AG09309 (cell line): ENCODE measurements at regions not wholly inside any gene's neighbourhood (a gene's known extent, or its start where the extent isn't known, plus 50 kb on each side); places are given as distances from the start of the nearest gene placed in this dataset.

Source experiments
- DNase-seq: peaks from one replicate; pipeline ENCODE4 v3.0.0-alpha.2; 2010; ENCODE audit warnings: low read depth
- H3K4me3 ChIP-seq: 2 replicates; pipeline ENCODE4 v1.5.1; 2011; ENCODE audit warnings: mild to moderate bottlenecking, low read depth, low read length, moderate library complexity; ENCODE audit not compliant: control insufficient read depth
- TF ChIP-seq, protein P1 (sequence below): IDR thresholded peaks from 2 replicates; pipeline ENCODE4 v1.5.1; 2011; ENCODE audit warnings: mild to moderate bottlenecking, low read depth, low read length, inconsistent platforms; ENCODE audit not compliant: insufficient read depth, control insufficient read depth; ENCODE audit errors: missing control alignments

DNA sequence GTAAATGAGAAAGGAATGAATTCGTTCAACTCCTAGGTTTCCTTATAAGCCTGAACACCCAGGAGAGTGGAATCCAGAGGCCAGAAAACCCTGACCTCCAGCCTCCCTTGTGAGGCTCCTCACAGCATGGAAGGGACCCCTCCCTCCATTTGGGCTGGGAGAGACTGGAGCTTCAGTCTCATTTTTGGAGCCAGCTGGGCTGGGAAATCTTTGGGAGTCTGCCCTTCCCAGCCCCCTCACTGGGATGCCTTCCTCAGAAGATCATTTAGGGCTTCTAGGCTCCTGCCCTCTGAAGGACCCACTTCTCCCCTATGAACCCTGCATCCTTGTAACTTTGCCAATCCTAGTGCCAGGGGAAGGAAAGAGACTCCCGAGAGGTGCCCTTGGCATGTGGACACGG is 346.1 kb downstream of the CYP26B1 start:
- TF ChIP-seq, protein P1, sequence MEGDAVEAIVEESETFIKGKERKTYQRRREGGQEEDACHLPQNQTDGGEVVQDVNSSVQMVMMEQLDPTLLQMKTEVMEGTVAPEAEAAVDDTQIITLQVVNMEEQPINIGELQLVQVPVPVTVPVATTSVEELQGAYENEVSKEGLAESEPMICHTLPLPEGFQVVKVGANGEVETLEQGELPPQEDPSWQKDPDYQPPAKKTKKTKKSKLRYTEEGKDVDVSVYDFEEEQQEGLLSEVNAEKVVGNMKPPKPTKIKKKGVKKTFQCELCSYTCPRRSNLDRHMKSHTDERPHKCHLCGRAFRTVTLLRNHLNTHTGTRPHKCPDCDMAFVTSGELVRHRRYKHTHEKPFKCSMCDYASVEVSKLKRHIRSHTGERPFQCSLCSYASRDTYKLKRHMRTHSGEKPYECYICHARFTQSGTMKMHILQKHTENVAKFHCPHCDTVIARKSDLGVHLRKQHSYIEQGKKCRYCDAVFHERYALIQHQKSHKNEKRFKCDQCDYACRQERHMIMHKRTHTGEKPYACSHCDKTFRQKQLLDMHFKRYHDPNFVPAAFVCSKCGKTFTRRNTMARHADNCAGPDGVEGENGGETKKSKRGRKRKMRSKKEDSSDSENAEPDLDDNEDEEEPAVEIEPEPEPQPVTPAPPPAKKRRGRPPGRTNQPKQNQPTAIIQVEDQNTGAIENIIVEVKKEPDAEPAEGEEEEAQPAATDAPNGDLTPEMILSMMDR = no peak
- DNase-seq = no peak
- H3K4me3 ChIP-seq = no peak overlapping the region

DNA sequence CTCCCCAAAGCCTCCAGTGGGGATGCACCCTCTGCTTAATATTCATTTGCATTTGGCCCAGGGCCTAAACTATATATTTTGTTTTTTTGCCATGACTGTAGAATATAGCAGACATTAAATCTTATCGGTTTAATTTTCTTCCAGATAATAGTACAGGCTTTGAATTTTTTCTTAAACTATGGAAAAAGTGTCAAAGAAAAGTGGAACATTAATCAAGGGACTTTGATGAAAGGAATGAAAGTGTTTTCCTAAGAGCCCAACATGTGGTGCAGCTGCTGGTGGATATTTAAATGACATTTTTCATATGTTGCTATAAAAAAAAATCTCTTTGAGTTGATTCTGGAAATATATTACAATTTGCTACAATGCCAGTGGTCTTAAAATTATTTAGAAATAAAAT is 346.8 kb downstream of the CYP26B1 start:
- TF ChIP-seq, protein P1 = no peak
- DNase-seq = no peak
- H3K4me3 ChIP-seq = no peak overlapping the region

DNA sequence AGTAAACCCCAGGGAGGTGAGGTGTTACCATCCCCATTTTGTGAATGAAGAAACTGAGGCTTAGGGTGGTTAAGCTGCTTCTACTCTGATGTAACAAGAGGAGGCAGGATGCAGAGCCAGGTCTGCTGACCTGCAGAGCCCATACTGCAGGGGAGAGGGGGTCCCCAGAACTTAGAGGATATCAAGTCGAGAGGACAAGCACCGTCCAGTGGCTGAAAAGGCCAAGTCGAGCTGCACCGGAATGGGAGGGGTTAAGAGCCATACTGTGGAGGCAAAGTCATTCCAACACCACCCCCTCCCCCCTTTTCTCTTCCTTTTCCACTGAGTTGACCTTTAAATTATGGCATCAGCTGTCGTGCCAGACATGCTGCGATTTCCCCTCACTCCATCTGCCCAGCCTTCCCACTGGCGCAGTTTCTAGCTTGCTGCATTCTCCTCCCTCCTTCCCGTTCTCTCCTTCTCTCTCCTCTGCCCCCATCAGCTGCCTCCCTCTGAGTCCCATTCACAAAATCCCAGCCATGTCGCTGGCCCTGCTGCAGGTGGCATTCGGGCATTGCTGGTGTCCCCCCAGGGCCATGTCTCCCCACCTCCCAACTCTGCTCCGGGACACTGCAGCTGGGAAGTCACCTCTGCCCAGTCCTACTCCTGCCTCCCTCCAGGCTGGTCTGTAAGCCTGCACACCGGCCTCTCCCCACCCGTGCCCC is 346.9 kb downstream of the DYSF start:
- TF ChIP-seq, protein P1 = no peak
- H3K4me3 ChIP-seq = no peak overlapping the region
- DNase-seq = no peak

DNA sequence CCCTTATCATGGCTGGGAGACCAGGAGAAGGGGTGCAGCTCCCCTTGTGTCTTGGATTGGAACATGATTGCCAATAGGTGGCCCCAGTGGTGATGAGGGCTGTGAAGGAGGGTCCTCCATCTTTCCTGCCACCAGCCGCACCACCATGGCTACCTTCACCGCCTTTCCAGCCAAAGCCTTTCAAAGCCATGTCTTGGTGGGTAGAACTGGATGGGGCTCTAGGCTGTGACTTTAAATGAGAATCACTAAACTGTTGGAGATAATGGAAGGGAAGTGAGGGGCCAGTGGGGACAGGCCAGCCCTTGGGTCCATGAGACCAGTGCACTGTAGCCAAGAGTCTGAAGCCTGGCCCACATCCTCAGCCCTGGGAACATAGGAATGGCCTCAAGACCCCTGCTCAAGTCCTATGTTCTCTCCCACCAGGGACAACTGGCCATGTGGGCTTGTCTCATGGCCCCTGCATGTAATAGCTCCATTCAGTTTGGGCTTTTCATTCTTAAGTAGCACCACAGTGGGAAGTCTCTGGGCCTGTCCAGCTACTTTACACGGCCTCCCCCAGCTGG is 345.7 kb downstream of the DYSF start:
- H3K4me3 ChIP-seq = no peak overlapping the region
- DNase-seq = no peak
- TF ChIP-seq, protein P1 = no peak

DNA sequence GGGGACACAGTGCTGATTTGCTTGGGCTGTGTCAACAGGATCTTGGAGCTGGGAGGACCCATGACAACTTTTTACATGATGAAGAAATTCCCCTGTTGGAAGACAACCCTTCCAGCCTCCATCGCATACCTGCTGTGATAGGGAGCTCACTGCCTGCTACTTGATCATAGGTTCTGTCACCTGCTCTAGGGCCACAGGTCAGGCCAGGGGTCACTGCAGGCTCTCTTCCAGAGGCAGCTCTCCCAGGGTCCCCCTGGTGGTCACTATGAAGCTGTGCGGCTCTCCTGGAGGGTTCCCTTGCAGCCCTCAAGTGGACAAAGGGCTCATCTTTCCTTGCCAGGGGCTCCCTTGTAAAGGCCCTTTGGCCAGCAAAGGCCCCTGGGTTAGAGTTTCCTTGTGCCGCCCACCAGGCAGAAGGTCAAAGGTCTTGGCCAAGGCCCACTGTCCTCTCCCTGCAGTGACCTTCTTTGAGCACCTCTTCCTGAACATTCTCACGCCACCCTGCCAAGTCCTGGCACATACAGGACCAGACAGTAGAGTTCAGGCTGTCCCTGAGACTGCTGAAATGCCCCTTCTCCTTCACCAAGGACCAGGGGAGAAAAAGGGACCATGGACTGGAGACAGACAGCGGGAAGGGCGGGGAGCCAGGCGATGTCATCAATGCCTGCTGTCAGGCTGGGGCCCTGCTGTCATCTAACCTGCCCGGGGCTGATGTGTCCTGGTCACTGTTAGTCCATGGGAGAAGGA is 345.1 kb downstream of the DYSF start:
- H3K4me3 ChIP-seq = no peak overlapping the region
- no peak for DNase-seq
- TF ChIP-seq, protein P1 = peak; percentile 93

DNA sequence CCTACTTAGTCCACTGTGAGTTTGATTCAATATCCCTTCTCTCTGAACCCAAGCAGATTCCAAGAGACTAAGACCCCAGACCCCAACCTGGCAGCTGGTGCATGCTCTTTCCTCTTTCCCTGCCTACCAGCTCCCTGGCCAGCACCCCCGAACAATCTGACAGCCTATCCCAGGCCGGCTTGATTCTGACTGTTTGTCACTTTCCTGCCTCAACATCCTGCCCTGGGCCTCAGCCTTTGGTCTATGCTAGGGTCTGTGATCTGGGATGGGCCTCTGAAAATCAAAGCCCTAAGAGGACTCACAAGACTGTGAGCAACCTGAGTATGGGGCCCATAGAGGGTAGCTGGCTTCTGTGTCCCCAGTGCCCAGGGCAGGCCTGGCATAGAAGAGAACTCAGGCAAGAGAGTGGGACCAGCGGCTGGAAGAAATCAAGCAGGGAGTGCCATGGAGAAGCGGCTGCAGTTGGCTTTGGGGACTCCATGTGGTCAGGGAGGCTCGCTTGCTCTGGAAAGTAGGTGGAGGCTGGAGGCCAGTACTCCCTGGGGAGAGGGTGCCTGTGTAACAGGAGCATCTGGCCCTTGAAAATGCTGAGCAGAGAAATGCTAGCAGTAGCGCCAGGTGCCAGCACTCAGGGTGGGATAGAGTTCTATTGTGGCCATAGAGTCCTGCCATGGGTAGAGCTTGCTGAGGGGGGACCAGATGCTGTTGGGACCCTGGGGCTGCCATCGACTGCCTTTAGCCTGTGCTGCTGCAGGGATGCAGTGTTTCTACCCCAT is 343.9 kb downstream of the DYSF start:
- TF ChIP-seq, protein P1 = no peak
- H3K4me3 ChIP-seq = no peak overlapping the region
- DNase-seq = no peak
